Gastrocnemius medialis (tissue), 4 donors: ENCODE measurements at regions not wholly inside any gene's neighbourhood (a gene's known extent, or its start where the extent isn't known, plus 50 kb on each side); places are given as distances from the start of the nearest gene placed in this dataset.

Source experiments
- CTCF ChIP-seq, 5 experiments: fragments of 450-650 bp in 3 of 5; fragments of 200-600 bp in 2 of 5; sonication (generic) in 2 of 5; IDR thresholded peaks in 4 of 5; conservative IDR thresholded peaks in 1 of 5; 1 replicate in 4 of 5; 2 replicates in 1 of 5; pipeline ENCODE4 v1.5.1; 2016 to 2019; ENCODE audit warnings: antibody characterized with exemption in 5 of 5, mild to moderate bottlenecking in 3 of 5, moderate library complexity in 3 of 5
- POLR2A ChIP-seq, 2 donors: fragments of 450-650 bp; IDR thresholded peaks; one replicate each; pipeline ENCODE4 v1.6.1; 2017; ENCODE audit warnings: antibody characterized with exemption in 2 of 2, mild to moderate bottlenecking in 2 of 2, moderate library complexity in 2 of 2

- no peak for TF ChIP-seq POLR2A (IDR thresholded peaks at IDR 0.05)
- TF ChIP-seq CTCF (IDR thresholded peaks at IDR 0.05 in 4 of 5, conservative IDR thresholded peaks at IDR 0.05 in 1 of 5): no peak
Measured at GRCh38 chr16:80109581-80109980, 431.2 kb upstream of the DYNLRB2 start.
